WTC11 (cell line): ENCODE measurements at regions not wholly inside any gene's neighbourhood (a gene's known extent, or its start where the extent isn't known, plus 50 kb on each side); places are given as distances from the start of the nearest gene placed in this dataset.

Source experiments
- ATF1 ChIP-seq: sonication (generic); formaldehyde crosslinking; IDR thresholded peaks from 2 replicates; pipeline ENCODE4 v1.8.1; 2023; ENCODE audit warnings: mild to moderate bottlenecking, moderate library complexity, missing genetic modification reagents
- CBFB ChIP-seq: sonication (generic); formaldehyde crosslinking; IDR thresholded peaks from 2 replicates; pipeline ENCODE4 v1.8.1; 2022; ENCODE audit warnings: mild to moderate bottlenecking, low read depth, missing genetic modification reagents
- CREB1 ChIP-seq: sonication (generic); formaldehyde crosslinking; IDR thresholded peaks from 2 replicates; pipeline ENCODE4 v1.8.0; 2023; ENCODE audit warnings: mild to moderate bottlenecking, missing genetic modification reagents
- FOXJ3 ChIP-seq: sonication (generic); formaldehyde crosslinking; IDR thresholded peaks from 2 replicates; pipeline ENCODE4 v1.9.0; 2021; ENCODE audit warnings: missing genetic modification reagents, mild to moderate bottlenecking, borderline replicate concordance
- FOXK1 ChIP-seq: sonication (generic); formaldehyde crosslinking; IDR thresholded peaks from 2 replicates; pipeline ENCODE4 v1.8.0; 2022; ENCODE audit warnings: mild to moderate bottlenecking, moderate library complexity, missing genetic modification reagents
- JUN ChIP-seq: sonication (generic); formaldehyde crosslinking; IDR thresholded peaks from 2 replicates; pipeline ENCODE4 v1.8.0; 2023; ENCODE audit warnings: mild to moderate bottlenecking, missing genetic modification reagents
- MYBL2 ChIP-seq: sonication (generic); formaldehyde crosslinking; IDR thresholded peaks from 2 replicates; pipeline ENCODE4 v1.8.1; 2023; ENCODE audit warnings: mild to moderate bottlenecking, moderate library complexity, missing genetic modification reagents
- SMAD3 ChIP-seq: sonication (generic); formaldehyde crosslinking; IDR thresholded peaks from 2 replicates; pipeline ENCODE4 v1.8.0; 2022; ENCODE audit warnings: missing genetic modification reagents, mild to moderate bottlenecking, borderline replicate concordance
- ZNF138 ChIP-seq: sonication (generic); formaldehyde crosslinking; conservative IDR thresholded peaks from 2 replicates; pipeline ENCODE4 v1.8.1; 2022; ENCODE audit warnings: mild to moderate bottlenecking, moderate library complexity, missing genetic modification reagents
- TF ChIP-seq, protein P1 (sequence below): fragments of 200-600 bp; IDR thresholded peaks from 2 replicates; pipeline ENCODE4 v1.8.0; 2022; ENCODE audit warnings: antibody characterized with exemption
- TF ChIP-seq, protein P2 (sequence below): sonication (generic); formaldehyde crosslinking; IDR thresholded peaks from 2 replicates; pipeline ENCODE4 v1.8.1; 2022; ENCODE audit warnings: mild to moderate bottlenecking, missing genetic modification reagents, moderate library complexity, borderline replicate concordance
- TF ChIP-seq, protein P3 (sequence below): sonication (generic); formaldehyde crosslinking; IDR thresholded peaks from 2 replicates; pipeline ENCODE4 v1.8.0; 2022; ENCODE audit warnings: mild to moderate bottlenecking, missing genetic modification reagents
- TF ChIP-seq, protein P4 (sequence below): fragments of 250-450 bp; sonication (Bioruptor Pico); IDR thresholded peaks from 2 replicates; pipeline ENCODE4 v1.9.0; 2021; ENCODE audit warnings: moderate library complexity, mild to moderate bottlenecking, inconsistent platforms, borderline replicate concordance
- TF ChIP-seq, protein P5 (sequence below): fragments of 250-450 bp; sonication (Bioruptor Pico); IDR thresholded peaks from 2 replicates; pipeline ENCODE4 v2.1.2; 2022; ENCODE audit warnings: mild to moderate bottlenecking, moderate library complexity

DNA sequence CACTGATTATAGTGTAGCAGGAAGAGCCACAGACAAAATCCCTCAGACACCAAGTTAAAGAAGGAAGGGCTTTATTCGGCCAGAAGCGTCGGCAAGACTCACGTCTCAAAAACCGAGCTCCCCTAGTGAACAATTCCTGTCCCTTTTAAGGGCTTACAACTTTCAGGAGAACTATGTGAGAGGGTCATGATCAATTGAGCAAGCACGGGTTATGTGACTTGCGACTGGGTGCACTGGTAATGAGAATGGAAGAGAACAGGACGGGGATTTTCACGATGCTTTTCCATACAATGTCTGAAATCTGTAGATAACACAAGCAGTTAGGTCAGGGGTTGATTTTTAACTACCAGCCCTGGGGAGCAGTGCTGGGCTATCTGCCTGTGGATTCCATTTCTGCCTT is 116.7 kb downstream of the MFAP3L start:
- TF ChIP-seq, protein P1, sequence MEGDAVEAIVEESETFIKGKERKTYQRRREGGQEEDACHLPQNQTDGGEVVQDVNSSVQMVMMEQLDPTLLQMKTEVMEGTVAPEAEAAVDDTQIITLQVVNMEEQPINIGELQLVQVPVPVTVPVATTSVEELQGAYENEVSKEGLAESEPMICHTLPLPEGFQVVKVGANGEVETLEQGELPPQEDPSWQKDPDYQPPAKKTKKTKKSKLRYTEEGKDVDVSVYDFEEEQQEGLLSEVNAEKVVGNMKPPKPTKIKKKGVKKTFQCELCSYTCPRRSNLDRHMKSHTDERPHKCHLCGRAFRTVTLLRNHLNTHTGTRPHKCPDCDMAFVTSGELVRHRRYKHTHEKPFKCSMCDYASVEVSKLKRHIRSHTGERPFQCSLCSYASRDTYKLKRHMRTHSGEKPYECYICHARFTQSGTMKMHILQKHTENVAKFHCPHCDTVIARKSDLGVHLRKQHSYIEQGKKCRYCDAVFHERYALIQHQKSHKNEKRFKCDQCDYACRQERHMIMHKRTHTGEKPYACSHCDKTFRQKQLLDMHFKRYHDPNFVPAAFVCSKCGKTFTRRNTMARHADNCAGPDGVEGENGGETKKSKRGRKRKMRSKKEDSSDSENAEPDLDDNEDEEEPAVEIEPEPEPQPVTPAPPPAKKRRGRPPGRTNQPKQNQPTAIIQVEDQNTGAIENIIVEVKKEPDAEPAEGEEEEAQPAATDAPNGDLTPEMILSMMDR, result no peak
- TF ChIP-seq MYBL2 (CRISPR knock-in tag) (no peak), ATF1 (no peak), ZNF138 (CRISPR knock-in tag) (no peak), JUN (CRISPR knock-in tag) (no peak), CREB1 (CRISPR knock-in tag) (no peak), SMAD3 (no peak), FOXK1 (no peak), CBFB (no peak), FOXJ3 (CRISPR knock-in tag) (no peak)
- TF ChIP-seq, protein P2, sequence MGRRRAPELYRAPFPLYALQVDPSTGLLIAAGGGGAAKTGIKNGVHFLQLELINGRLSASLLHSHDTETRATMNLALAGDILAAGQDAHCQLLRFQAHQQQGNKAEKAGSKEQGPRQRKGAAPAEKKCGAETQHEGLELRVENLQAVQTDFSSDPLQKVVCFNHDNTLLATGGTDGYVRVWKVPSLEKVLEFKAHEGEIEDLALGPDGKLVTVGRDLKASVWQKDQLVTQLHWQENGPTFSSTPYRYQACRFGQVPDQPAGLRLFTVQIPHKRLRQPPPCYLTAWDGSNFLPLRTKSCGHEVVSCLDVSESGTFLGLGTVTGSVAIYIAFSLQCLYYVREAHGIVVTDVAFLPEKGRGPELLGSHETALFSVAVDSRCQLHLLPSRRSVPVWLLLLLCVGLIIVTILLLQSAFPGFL (CRISPR knock-in tag), result no peak
- TF ChIP-seq, protein P3, sequence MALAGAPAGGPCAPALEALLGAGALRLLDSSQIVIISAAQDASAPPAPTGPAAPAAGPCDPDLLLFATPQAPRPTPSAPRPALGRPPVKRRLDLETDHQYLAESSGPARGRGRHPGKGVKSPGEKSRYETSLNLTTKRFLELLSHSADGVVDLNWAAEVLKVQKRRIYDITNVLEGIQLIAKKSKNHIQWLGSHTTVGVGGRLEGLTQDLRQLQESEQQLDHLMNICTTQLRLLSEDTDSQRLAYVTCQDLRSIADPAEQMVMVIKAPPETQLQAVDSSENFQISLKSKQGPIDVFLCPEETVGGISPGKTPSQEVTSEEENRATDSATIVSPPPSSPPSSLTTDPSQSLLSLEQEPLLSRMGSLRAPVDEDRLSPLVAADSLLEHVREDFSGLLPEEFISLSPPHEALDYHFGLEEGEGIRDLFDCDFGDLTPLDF (CRISPR knock-in tag), result no peak
- TF ChIP-seq, protein P4, sequence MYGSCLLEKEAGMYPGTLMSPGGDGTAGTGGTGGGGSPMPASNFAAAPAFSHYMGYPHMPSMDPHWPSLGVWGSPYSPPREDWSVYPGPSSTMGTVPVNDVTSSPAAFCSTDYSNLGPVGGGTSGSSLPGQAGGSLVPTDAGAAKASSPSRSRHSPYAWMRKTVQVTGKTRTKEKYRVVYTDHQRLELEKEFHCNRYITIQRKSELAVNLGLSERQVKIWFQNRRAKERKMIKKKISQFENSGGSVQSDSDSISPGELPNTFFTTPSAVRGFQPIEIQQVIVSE, result no peak
- TF ChIP-seq, protein P5, sequence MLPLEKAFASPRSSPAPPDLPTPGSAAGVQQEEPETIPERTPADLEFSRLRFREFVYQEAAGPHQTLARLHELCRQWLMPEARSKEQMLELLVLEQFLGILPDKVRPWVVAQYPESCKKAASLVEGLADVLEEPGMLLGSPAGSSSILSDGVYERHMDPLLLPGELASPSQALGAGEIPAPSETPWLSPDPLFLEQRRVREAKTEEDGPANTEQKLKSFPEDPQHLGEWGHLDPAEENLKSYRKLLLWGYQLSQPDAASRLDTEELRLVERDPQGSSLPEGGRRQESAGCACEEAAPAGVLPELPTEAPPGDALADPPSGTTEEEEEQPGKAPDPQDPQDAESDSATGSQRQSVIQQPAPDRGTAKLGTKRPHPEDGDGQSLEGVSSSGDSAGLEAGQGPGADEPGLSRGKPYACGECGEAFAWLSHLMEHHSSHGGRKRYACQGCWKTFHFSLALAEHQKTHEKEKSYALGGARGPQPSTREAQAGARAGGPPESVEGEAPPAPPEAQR (CRISPR knock-in tag), result no peak
